OCI-LY1 (cell line): ENCODE measurements at regions not wholly inside any gene's neighbourhood (a gene's known extent, or its start where the extent isn't known, plus 50 kb on each side); places are given as distances from the start of the nearest gene placed in this dataset.

Source experiments
- H2AFZ ChIP-seq: fragments of 200-600 bp; sonication (generic), shearing (Covaris generic); 2 replicates; pipeline ENCODE4 v1.6.0; 2014; ENCODE audit warnings: antibody characterized with exemption, mild to moderate bottlenecking, low read length
- H3F3A ChIP-seq: fragments of 200-600 bp; sonication (generic), shearing (Covaris generic); 2 replicates; pipeline ENCODE4 v1.6.0; 2014; ENCODE audit warnings: mild to moderate bottlenecking, antibody characterized with exemption, low read length, moderate library complexity; ENCODE audit not compliant: insufficient read depth
- H3K27ac ChIP-seq: fragments of 200-600 bp; sonication (generic); 2 replicates; pipeline ENCODE4 v1.5.1; 2014; ENCODE audit warnings: low read length, mixed run types, mild to moderate bottlenecking, low read depth; ENCODE audit not compliant: poor library complexity, severe bottlenecking
- H3K27me3 ChIP-seq: fragments of 200-600 bp; sonication (generic); 2 replicates; pipeline ENCODE4 v1.6.0; 2014; ENCODE audit warnings: antibody characterized with exemption, mild to moderate bottlenecking, low read length, moderate library complexity; ENCODE audit not compliant: insufficient read depth
- H3K36me3 ChIP-seq: fragments of 200-600 bp; sonication (generic); 2 replicates; pipeline ENCODE4 v1.6.1; 2014; ENCODE audit warnings: mild to moderate bottlenecking, antibody characterized with exemption, low read length, moderate library complexity, mixed read lengths; ENCODE audit not compliant: insufficient read depth
- H3K4me1 ChIP-seq: fragments of 200-600 bp; sonication (generic); 2 replicates; pipeline ENCODE4 v1.5.1; 2014; ENCODE audit warnings: mild to moderate bottlenecking, low read length, moderate library complexity; ENCODE audit not compliant: insufficient read depth, severe bottlenecking
- H3K4me2 ChIP-seq: fragments of 200-600 bp; sonication (generic), shearing (Covaris generic); 2 replicates; pipeline ENCODE4 v1.6.1; 2014; ENCODE audit warnings: low read length
- H3K4me3 ChIP-seq: fragments of 200-600 bp; sonication (generic); 2 replicates; pipeline ENCODE4 v1.5.1; 2014; ENCODE audit warnings: low read length, low read depth, mild to moderate bottlenecking, mixed read lengths; ENCODE audit not compliant: poor library complexity, severe bottlenecking
- H3K79me2 ChIP-seq: fragments of 200-600 bp; shearing (Covaris generic); 2 replicates; pipeline ENCODE4 v1.6.1; 2016; ENCODE audit warnings: mixed run types, low read length, mixed read lengths; ENCODE audit not compliant: insufficient read depth
- H3K9ac ChIP-seq: fragments of 200-600 bp; sonication (generic), shearing (Covaris generic); 2 replicates; pipeline ENCODE4 v1.6.1; 2014; ENCODE audit warnings: mild to moderate bottlenecking, low read length, mixed read lengths
- H3K9me2 ChIP-seq: fragments of 200-600 bp; sonication (generic), shearing (Covaris generic); 2 replicates; pipeline ENCODE4 v1.6.1; 2014; ENCODE audit warnings: low read depth, mild to moderate bottlenecking, low read length, mixed read lengths
- H3K9me3 ChIP-seq: fragments of 200-600 bp; shearing (Covaris generic); 2 replicates; pipeline ENCODE4 v1.6.1; 2014; ENCODE audit warnings: low read length, mixed read lengths
- H4K20me1 ChIP-seq: fragments of 200-600 bp; sonication (generic), shearing (Covaris generic); 2 replicates; pipeline ENCODE4 v1.6.0; 2016; ENCODE audit warnings: mild to moderate bottlenecking, low read length; ENCODE audit not compliant: insufficient read depth
- CTCF ChIP-seq: fragments of 200-600 bp; sonication (generic), shearing (Covaris generic); IDR thresholded peaks from 2 replicates; pipeline ENCODE4 v1.5.1; 2017; ENCODE audit warnings: mild to moderate bottlenecking, antibody characterized with exemption, low read length, moderate library complexity, mixed read lengths
- EZH2 ChIP-seq: fragments of 200-600 bp; sonication (generic), shearing (Covaris generic); IDR thresholded peaks from 2 replicates; pipeline ENCODE4 v1.8.0; 2017; ENCODE audit warnings: borderline replicate concordance, mixed run types, mild to moderate bottlenecking, antibody characterized with exemption, low read length, moderate library complexity, mixed read lengths

GRCh38 chr7:46678421-46678820, 757.3 kb upstream of the IGFBP3 start:
- Histone ChIP-seq H3K4me1 (no peaks in the 10 kb centered on the region), H3K9me2 (no peaks in the 10 kb centered on the region), H3F3A (no peaks in the 10 kb centered on the region), H3K4me3 (no peak overlapping the region), H3K79me2 (no peaks in the 10 kb centered on the region), H3K9me3 (no peaks in the 10 kb centered on the region), H4K20me1 (no peaks in the 10 kb centered on the region), H2AFZ (no peak overlapping the region), H3K27me3 (no peaks in the 10 kb centered on the region), H3K9ac (no peak overlapping the region), H3K4me2 (no peak overlapping the region), H3K36me3 (no peaks in the 10 kb centered on the region), H3K27ac (no peak overlapping the region)
- no peak for TF ChIP-seq CTCF
- no peak for TF ChIP-seq EZH2

GRCh38 chr7:46675456-46675855, 754.4 kb upstream of the IGFBP3 start:
- TF ChIP-seq CTCF (no peak), EZH2 (no peak)
- no peak overlapping the region for H3K27ac ChIP-seq
- no peaks in the 10 kb centered on the region for H3K4me1 ChIP-seq
- H3K9me3 ChIP-seq = no peaks in the 10 kb centered on the region
- H3K27me3 ChIP-seq = no peaks in the 10 kb centered on the region
- H3K4me2 ChIP-seq = no peak overlapping the region
- H3K9ac ChIP-seq = no peak overlapping the region
- H3F3A ChIP-seq = no peaks in the 10 kb centered on the region
- no peaks in the 10 kb centered on the region for H3K9me2 ChIP-seq
- no peaks in the 10 kb centered on the region for H3K79me2 ChIP-seq
- no peak overlapping the region for H3K4me3 ChIP-seq
- no peaks in the 10 kb centered on the region for H3K36me3 ChIP-seq
- H2AFZ ChIP-seq = no peak overlapping the region
- no peaks in the 10 kb centered on the region for H4K20me1 ChIP-seq

GRCh38 chr7:46672861-46673260, 751.8 kb upstream of the IGFBP3 start:
- Histone ChIP-seq H3K27me3 (no peaks in the 10 kb centered on the region), H3K9ac (no peak overlapping the region), H3K36me3 (no peaks in the 10 kb centered on the region), H3K9me2 (no peaks in the 10 kb centered on the region), H3F3A (no peaks in the 10 kb centered on the region), H4K20me1 (no peaks in the 10 kb centered on the region), H3K9me3 (no peaks in the 10 kb centered on the region), H3K4me3 (no peak overlapping the region), H3K27ac (no peak overlapping the region), H3K4me1 (no peaks in the 10 kb centered on the region), H2AFZ (no peak overlapping the region), H3K79me2 (no peaks in the 10 kb centered on the region), H3K4me2 (no peak overlapping the region)
- TF ChIP-seq EZH2 = no peak
- no peak for TF ChIP-seq CTCF
